Endodermal cell (in vitro differentiated cells): ENCODE measurements at regions not wholly inside any gene's neighbourhood (a gene's known extent, or its start where the extent isn't known, plus 50 kb on each side); places are given as distances from the start of the nearest gene placed in this dataset.

Experiments
- DNase-seq: peaks from one replicate; pipeline ENCODE4 v3.0.0-alpha.2; 2017
- H3K27ac ChIP-seq: 2 replicates; pipeline ENCODE4 v1.5.1; 2013; ENCODE audit warnings: mild to moderate bottlenecking, low read depth, low read length, moderate library complexity
- H3K27me3 ChIP-seq: 2 replicates; pipeline ENCODE4 v1.6.1; 2013; ENCODE audit warnings: mild to moderate bottlenecking, low read length, moderate library complexity; ENCODE audit not compliant: insufficient read depth, control insufficient read depth, poor library complexity, severe bottlenecking
- H3K36me3 ChIP-seq: 2 replicates; pipeline ENCODE4 v1.7.0; 2013; ENCODE audit warnings: mild to moderate bottlenecking, low read length, moderate library complexity; ENCODE audit not compliant: control insufficient read depth, insufficient read depth
- H3K4me1 ChIP-seq: one replicate; pipeline ENCODE4 v1.7.0; 2013; ENCODE audit warnings: low read length; ENCODE audit not compliant: control insufficient read depth, insufficient read depth
- H3K4me3 ChIP-seq: 2 replicates; pipeline ENCODE4 v1.5.1; 2013; ENCODE audit warnings: mild to moderate bottlenecking, low read length, moderate library complexity
- H3K9ac ChIP-seq: 2 replicates; pipeline ENCODE4 v1.6.1; 2013; ENCODE audit warnings: mild to moderate bottlenecking, low read length, moderate library complexity; ENCODE audit not compliant: poor library complexity, severe bottlenecking; ENCODE audit errors: extremely low read depth
- H3K9me3 ChIP-seq: 2 replicates; pipeline ENCODE4 v1.6.1; 2013; ENCODE audit warnings: mild to moderate bottlenecking, low read length, moderate library complexity; ENCODE audit not compliant: control insufficient read depth
- H3K27ac Mint-ChIP-seq: 2 replicates; pipeline ENCODE4 v1.8.0; 2020; ENCODE audit warnings: mixed read lengths
- H3K27me3 Mint-ChIP-seq: 2 replicates; pipeline ENCODE4 v1.8.0; 2021; ENCODE audit warnings: mild to moderate bottlenecking, mixed read lengths; ENCODE audit not compliant: insufficient read depth
- H3K36me3 Mint-ChIP-seq: 2 replicates; pipeline ENCODE4 v1.8.0; 2020; ENCODE audit warnings: low read depth, mixed read lengths
- H3K4me1 Mint-ChIP-seq: 2 replicates; pipeline ENCODE4 v1.8.0; 2020; ENCODE audit warnings: mixed read lengths
- H3K4me3 Mint-ChIP-seq: 2 replicates; pipeline ENCODE4 v1.8.0; 2020; ENCODE audit warnings: mild to moderate bottlenecking, moderate library complexity, mixed read lengths
- H3K9me3 Mint-ChIP-seq: 2 replicates; pipeline ENCODE4 v1.8.0; 2020; ENCODE audit warnings: mild to moderate bottlenecking, mixed read lengths
- WGBS, 2 experiments: methylation state at CpG; one replicate each; pipeline versions ENCODE4 v1.1.5 to v1.1.7; 2013; ENCODE audit warnings: missing lambda C conversion rate in 2 of 2, mixed read lengths in 1 of 2; ENCODE audit not compliant: insufficient coverage in 1 of 2, insufficient read length in 1 of 2; 5-methylcytosine and 5-hydroxymethylcytosine counted together
- TF ChIP-seq, protein P1 (sequence below): fragments of 200-600 bp; sonication (generic); conservative IDR thresholded peaks from 2 replicates; pipeline ENCODE4 v1.5.0; 2021; ENCODE audit warnings: antibody characterized with exemption, mild to moderate bottlenecking

DNA sequence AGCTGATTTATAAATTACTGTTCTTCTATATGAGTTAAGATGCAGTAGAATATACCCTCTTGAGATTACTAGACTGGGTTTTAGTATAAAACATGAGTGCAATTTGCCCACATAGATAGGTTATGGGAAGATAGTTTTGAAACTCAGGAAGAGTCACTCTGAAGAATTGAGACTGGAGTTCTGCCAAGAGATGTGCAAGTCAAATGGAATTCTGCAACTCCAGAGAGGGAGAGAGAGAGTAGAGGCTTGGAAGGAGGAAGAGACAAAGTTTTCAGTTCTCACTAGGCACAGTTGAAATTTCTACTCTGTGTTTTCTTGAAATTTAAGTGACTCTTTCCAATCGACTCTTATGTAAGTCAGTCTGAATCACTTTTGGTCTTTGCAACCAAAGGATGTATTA, 878.8 kb downstream of the TSN start:
- no peak overlapping the region for H3K9ac ChIP-seq
- TF ChIP-seq, protein P1, sequence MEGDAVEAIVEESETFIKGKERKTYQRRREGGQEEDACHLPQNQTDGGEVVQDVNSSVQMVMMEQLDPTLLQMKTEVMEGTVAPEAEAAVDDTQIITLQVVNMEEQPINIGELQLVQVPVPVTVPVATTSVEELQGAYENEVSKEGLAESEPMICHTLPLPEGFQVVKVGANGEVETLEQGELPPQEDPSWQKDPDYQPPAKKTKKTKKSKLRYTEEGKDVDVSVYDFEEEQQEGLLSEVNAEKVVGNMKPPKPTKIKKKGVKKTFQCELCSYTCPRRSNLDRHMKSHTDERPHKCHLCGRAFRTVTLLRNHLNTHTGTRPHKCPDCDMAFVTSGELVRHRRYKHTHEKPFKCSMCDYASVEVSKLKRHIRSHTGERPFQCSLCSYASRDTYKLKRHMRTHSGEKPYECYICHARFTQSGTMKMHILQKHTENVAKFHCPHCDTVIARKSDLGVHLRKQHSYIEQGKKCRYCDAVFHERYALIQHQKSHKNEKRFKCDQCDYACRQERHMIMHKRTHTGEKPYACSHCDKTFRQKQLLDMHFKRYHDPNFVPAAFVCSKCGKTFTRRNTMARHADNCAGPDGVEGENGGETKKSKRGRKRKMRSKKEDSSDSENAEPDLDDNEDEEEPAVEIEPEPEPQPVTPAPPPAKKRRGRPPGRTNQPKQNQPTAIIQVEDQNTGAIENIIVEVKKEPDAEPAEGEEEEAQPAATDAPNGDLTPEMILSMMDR, result no peak
- WGBS, 2 experiments, result 86 to 100% methylated on average over 1 of the region's 1 CpG
- H3K9me3 Mint-ChIP-seq, result no peaks in the 10 kb centered on the region
- H3K4me1 ChIP-seq, result no peaks in the 10 kb centered on the region
- no peaks in the 10 kb centered on the region for H3K36me3 ChIP-seq
- no peak overlapping the region for H3K27ac ChIP-seq
- peaks cover 3% of the 10 kb centered on the region for H3K4me1 Mint-ChIP-seq
- no peak for DNase-seq
- H3K4me3 Mint-ChIP-seq, result no peak overlapping the region
- peaks cover 51% of the 10 kb centered on the region for H3K27me3 Mint-ChIP-seq
- no peak overlapping the region for H3K27ac Mint-ChIP-seq
- H3K4me3 ChIP-seq, result no peak overlapping the region
- H3K9me3 ChIP-seq, result no peaks in the 10 kb centered on the region
- H3K36me3 Mint-ChIP-seq, result no peaks in the 10 kb centered on the region
- H3K27me3 ChIP-seq, result peaks cover 42% of the 10 kb centered on the region

DNA sequence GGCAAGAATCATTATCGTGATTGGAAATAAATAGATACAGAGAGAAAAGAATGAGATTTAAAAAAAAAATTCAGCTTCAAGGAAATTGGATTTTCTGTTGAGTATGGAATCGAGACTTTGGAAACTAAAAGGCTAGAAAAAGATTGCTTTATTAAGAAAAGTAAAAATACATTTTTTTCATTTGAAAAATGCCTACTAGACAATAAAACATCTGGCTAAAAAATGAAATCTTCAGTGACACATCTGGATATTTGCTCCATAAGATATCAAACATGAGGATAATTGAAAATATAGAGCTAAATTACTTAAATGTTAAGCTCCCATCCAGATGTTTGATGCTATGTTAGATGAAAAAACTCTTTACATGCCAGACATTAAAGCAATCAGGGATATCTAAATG, 879.5 kb downstream of the TSN start:
- peaks cover 5% of the 10 kb centered on the region for H3K4me1 Mint-ChIP-seq
- Histone ChIP-seq H3K27ac (no peak overlapping the region), H3K9ac (no peak overlapping the region), H3K9me3 (no peaks in the 10 kb centered on the region), H3K36me3 (no peaks in the 10 kb centered on the region), H3K4me1 (no peaks in the 10 kb centered on the region), H3K27me3 (peaks cover 36% of the 10 kb centered on the region), H3K4me3 (no peak overlapping the region)
- no peak overlapping the region for H3K4me3 Mint-ChIP-seq
- no peaks in the 10 kb centered on the region for H3K36me3 Mint-ChIP-seq
- no peak overlapping the region for H3K27ac Mint-ChIP-seq
- WGBS, 2 experiments, result 97 to 100% methylated on average over 1 to 2 of the region's 2 CpGs
- DNase-seq, result no peak
- TF ChIP-seq, protein P1, result no peak
- H3K9me3 Mint-ChIP-seq, result no peaks in the 10 kb centered on the region
- H3K27me3 Mint-ChIP-seq, result peaks cover 44% of the 10 kb centered on the region

GRCh38 chr2:122635686-122636085, 880.2 kb downstream of the TSN start:
- Histone ChIP-seq H3K4me1 (no peaks in the 10 kb centered on the region), H3K9me3 (no peaks in the 10 kb centered on the region), H3K27me3 (peaks cover 28% of the 10 kb centered on the region), H3K9ac (no peak overlapping the region), H3K36me3 (no peaks in the 10 kb centered on the region), H3K4me3 (no peak overlapping the region), H3K27ac (no peak overlapping the region)
- DNase-seq, result no peak
- H3K27ac Mint-ChIP-seq, result no peak overlapping the region
- 67 to 88% methylated on average over 1 of the region's 1 CpG for WGBS, 2 experiments
- no peaks in the 10 kb centered on the region for H3K9me3 Mint-ChIP-seq
- H3K36me3 Mint-ChIP-seq, result no peaks in the 10 kb centered on the region
- peaks cover 5% of the 10 kb centered on the region for H3K4me1 Mint-ChIP-seq
- H3K27me3 Mint-ChIP-seq, result peaks cover 40% of the 10 kb centered on the region
- TF ChIP-seq, protein P1, result no peak
- no peak overlapping the region for H3K4me3 Mint-ChIP-seq
